Liver (tissue), 8 donors: ENCODE measurements at regions not wholly inside any gene's neighbourhood (a gene's known extent, or its start where the extent isn't known, plus 50 kb on each side); places are given as distances from the start of the nearest gene placed in this dataset.

Experiments used
- DNase-seq: peaks from one replicate; pipeline ENCODE4 v3.0.0-alpha.2; 2017; ENCODE audit warnings: low spot score
- H3K27ac ChIP-seq, 2 donors: one replicate each; pipeline ENCODE4 v1.7.0; 2013; ENCODE audit warnings: inconsistent platforms in 2 of 2, low read length in 2 of 2, control low read depth in 1 of 2, low read depth in 1 of 2, mild to moderate bottlenecking in 1 of 2
- H3K27me3 ChIP-seq, 4 donors: one replicate each; pipeline versions ENCODE4 v1.6.1 to v1.7.0; 2013; ENCODE audit warnings: low read length in 3 of 4, inconsistent platforms in 1 of 4, mild to moderate bottlenecking in 1 of 4, moderate library complexity in 1 of 4; ENCODE audit not compliant: control insufficient read depth in 4 of 4, insufficient read depth in 4 of 4
- H3K36me3 ChIP-seq, 4 donors: one replicate each; pipeline versions ENCODE4 v1.6.1 to v1.7.0; 2013; ENCODE audit warnings: low read length in 3 of 4, mild to moderate bottlenecking in 3 of 4, low read depth in 1 of 4, moderate library complexity in 1 of 4; ENCODE audit not compliant: control insufficient read depth in 4 of 4, insufficient read depth in 3 of 4
- H3K4me1 ChIP-seq, 4 donors: one replicate each; pipeline versions ENCODE4 v1.6.1 to v1.7.0; 2013; ENCODE audit warnings: low read length in 3 of 4, mild to moderate bottlenecking in 3 of 4, moderate library complexity in 1 of 4; ENCODE audit not compliant: control insufficient read depth in 4 of 4, insufficient read depth in 4 of 4
- H3K4me3 ChIP-seq, 3 donors: one replicate each; pipeline versions ENCODE4 v1.6.1 to v1.7.0; 2013; ENCODE audit warnings: low read length in 3 of 3, control low read depth in 1 of 3, low read depth in 1 of 3, mild to moderate bottlenecking in 1 of 3
- H3K9ac ChIP-seq, 2 donors: one replicate each; pipeline ENCODE4 v1.7.0; 2013; ENCODE audit warnings: low read length in 2 of 2, mild to moderate bottlenecking in 2 of 2, moderate library complexity in 2 of 2, control low read depth in 1 of 2, low read depth in 1 of 2
- H3K9me3 ChIP-seq, 4 donors: one replicate each; pipeline versions ENCODE4 v1.6.1 to v1.7.0; 2013; ENCODE audit warnings: low read length in 3 of 4; ENCODE audit not compliant: control insufficient read depth in 4 of 4
- FOXA1 ChIP-seq: IDR thresholded peaks from 2 replicates; pipeline ENCODE4 v1.6.1; 2016; ENCODE audit warnings: antibody characterized with exemption
- FOXA2 ChIP-seq: IDR thresholded peaks from 2 replicates; pipeline ENCODE4 v1.6.1; 2016; ENCODE audit warnings: antibody characterized with exemption
- GABPA ChIP-seq, 2 donors: IDR thresholded peaks in 1 of 2; conservative IDR thresholded peaks in 1 of 2; 2 replicates each; pipeline ENCODE4 v1.6.1; 2016; ENCODE audit warnings: antibody characterized with exemption in 2 of 2, mild to moderate bottlenecking in 1 of 2, moderate library complexity in 1 of 2
- HNF4A ChIP-seq, 2 donors: conservative IDR thresholded peaks; 2 replicates each; pipeline ENCODE4 v1.6.1; 2016; ENCODE audit warnings: antibody characterized with exemption in 2 of 2, mild to moderate bottlenecking in 2 of 2
- HNF4G ChIP-seq: IDR thresholded peaks from 2 replicates; pipeline ENCODE4 v1.6.1; 2016; ENCODE audit warnings: antibody characterized with exemption
- JUND ChIP-seq, 2 donors: IDR thresholded peaks; 2 replicates each; pipeline ENCODE4 v1.6.1; 2016; ENCODE audit warnings: antibody characterized with exemption in 2 of 2
- NR2F2 ChIP-seq: IDR thresholded peaks from 2 replicates; pipeline ENCODE4 v1.6.1; 2016; ENCODE audit warnings: antibody characterized with exemption
- RAD21 ChIP-seq, 2 donors: IDR thresholded peaks; 2 replicates each; pipeline ENCODE4 v1.6.1; 2016; ENCODE audit warnings: antibody characterized with exemption in 2 of 2, mild to moderate bottlenecking in 2 of 2
- RXRA ChIP-seq, 2 donors: IDR thresholded peaks; 2 replicates each; pipeline ENCODE4 v1.6.1; 2017 to 2018; ENCODE audit warnings: antibody characterized with exemption in 2 of 2, mild to moderate bottlenecking in 1 of 2
- SP1 ChIP-seq: IDR thresholded peaks from 2 replicates; pipeline ENCODE4 v1.6.1; 2018; ENCODE audit warnings: antibody characterized with exemption, mild to moderate bottlenecking
- TAF1 ChIP-seq: conservative IDR thresholded peaks from 2 replicates; pipeline ENCODE4 v1.6.1; 2016; ENCODE audit warnings: antibody characterized with exemption, mild to moderate bottlenecking
- WGBS: extraction: QIAGEN DNeasy Blood & Tissue Kit; methylation state at CpG from one replicate; pipeline ENCODE4 v1.1.7; 2013; 5-methylcytosine and 5-hydroxymethylcytosine counted together
- TF ChIP-seq, protein P1 (sequence below): IDR thresholded peaks from 2 replicates; pipeline ENCODE4 v1.6.1; 2016; ENCODE audit warnings: antibody characterized with exemption
- TF ChIP-seq, protein P2 (sequence below): IDR thresholded peaks from 2 replicates; pipeline ENCODE4 v1.6.1; 2016; ENCODE audit warnings: antibody characterized with exemption
- TF ChIP-seq, protein P3 (sequence below): fragments of 150-350 bp; IDR thresholded peaks from 2 replicates; pipeline ENCODE4 v1.5.1; 2017; ENCODE audit warnings: improper control_type of control experiment, low read depth, low read length; ENCODE audit not compliant: missing input control
- donor health status: healthy.
- donor health status: healthy.
- donor health status: healthy.
- donor health status: healthy.
- donor health status: healthy.

DNA sequence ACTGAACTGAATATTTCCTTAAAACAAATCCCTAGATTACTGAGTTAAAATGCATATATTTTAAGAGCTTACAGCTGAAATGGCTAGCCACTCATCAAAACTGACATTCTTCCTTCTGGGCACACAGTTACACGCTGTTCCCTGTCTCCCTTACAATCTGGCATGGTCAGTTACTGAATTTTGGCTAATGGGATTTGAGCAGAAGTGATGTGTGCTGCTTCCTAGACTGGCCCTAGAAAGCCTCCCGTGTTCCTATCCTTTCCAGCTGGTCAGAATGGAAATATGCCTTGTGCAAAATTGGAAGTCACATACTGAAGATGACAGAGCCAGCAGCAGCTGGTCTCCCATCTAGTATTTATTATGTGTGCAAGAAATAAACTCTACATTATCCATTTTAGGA is 128.7 kb upstream of the NAMPT start:
- WGBS, result 91% methylated on average over 2 of the region's 2 CpGs
- H3K27ac ChIP-seq, result no peak overlapping the region

DNA sequence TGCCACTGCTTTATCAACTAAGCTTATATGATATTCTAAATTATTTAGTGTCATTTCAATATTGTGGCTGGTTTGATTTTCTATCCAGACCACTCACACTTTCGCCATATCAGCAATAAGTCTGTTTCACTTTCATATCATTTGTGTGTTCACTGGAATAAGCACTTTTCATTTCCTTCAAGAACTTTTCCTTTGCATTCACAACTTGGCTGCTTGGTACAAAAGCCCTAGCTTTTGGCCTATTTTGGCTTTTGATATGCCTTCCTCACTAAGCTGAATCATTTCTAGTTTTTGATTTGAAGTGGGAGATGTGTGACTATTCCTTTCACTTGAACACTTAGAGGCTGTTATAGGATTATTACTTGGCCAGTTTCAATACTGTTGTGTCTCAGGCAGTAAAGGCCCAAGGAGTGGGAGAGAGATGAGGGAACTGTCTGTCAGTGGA is 120.9 kb upstream of the NAMPT start:
- no peaks in the 10 kb centered on the region for H3K9me3 ChIP-seq
- H3K27ac ChIP-seq, result no peak overlapping the region
- no peak overlapping the region for H3K4me3 ChIP-seq
- H3K9ac ChIP-seq, result no peak overlapping the region
- no peak for DNase-seq
- H3K36me3 ChIP-seq, result no peaks in the 10 kb centered on the region
- 0% methylated on average over 1 of the region's 1 CpG for WGBS
- no peaks in the 10 kb centered on the region for H3K27me3 ChIP-seq
- TF ChIP-seq HNF4A (conservative IDR thresholded peaks at IDR 0.05) (no peak), GABPA (IDR thresholded peaks at IDR 0.05 in 1 of 2, conservative IDR thresholded peaks at IDR 0.05 in 1 of 2) (no peak), RXRA (IDR thresholded peaks at IDR 0.05) (no peak), RAD21 (IDR thresholded peaks at IDR 0.05) (no peak), FOXA2 (no peak), TAF1 (no peak), SP1 (no peak), JUND (IDR thresholded peaks at IDR 0.05) (no peak), NR2F2 (no peak), HNF4G (no peak)
- TF ChIP-seq, protein P1, sequence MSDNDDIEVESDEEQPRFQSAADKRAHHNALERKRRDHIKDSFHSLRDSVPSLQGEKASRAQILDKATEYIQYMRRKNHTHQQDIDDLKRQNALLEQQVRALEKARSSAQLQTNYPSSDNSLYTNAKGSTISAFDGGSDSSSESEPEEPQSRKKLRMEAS, result no peak
- TF ChIP-seq, protein P2, sequence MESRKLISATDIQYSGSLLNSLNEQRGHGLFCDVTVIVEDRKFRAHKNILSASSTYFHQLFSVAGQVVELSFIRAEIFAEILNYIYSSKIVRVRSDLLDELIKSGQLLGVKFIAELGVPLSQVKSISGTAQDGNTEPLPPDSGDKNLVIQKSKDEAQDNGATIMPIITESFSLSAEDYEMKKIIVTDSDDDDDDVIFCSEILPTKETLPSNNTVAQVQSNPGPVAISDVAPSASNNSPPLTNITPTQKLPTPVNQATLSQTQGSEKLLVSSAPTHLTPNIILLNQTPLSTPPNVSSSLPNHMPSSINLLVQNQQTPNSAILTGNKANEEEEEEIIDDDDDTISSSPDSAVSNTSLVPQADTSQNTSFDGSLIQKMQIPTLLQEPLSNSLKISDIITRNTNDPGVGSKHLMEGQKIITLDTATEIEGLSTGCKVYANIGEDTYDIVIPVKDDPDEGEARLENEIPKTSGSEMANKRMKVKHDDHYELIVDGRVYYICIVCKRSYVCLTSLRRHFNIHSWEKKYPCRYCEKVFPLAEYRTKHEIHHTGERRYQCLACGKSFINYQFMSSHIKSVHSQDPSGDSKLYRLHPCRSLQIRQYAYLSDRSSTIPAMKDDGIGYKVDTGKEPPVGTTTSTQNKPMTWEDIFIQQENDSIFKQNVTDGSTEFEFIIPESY, result no peak
- TF ChIP-seq, protein P3, sequence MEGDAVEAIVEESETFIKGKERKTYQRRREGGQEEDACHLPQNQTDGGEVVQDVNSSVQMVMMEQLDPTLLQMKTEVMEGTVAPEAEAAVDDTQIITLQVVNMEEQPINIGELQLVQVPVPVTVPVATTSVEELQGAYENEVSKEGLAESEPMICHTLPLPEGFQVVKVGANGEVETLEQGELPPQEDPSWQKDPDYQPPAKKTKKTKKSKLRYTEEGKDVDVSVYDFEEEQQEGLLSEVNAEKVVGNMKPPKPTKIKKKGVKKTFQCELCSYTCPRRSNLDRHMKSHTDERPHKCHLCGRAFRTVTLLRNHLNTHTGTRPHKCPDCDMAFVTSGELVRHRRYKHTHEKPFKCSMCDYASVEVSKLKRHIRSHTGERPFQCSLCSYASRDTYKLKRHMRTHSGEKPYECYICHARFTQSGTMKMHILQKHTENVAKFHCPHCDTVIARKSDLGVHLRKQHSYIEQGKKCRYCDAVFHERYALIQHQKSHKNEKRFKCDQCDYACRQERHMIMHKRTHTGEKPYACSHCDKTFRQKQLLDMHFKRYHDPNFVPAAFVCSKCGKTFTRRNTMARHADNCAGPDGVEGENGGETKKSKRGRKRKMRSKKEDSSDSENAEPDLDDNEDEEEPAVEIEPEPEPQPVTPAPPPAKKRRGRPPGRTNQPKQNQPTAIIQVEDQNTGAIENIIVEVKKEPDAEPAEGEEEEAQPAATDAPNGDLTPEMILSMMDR, result no peak
- H3K4me1 ChIP-seq, result no peaks in the 10 kb centered on the region

More for the DNA sequence above, 128.7 kb upstream of the NAMPT start:
- H3K36me3 ChIP-seq, result no peaks in the 10 kb centered on the region
- H3K9ac ChIP-seq, result no peak overlapping the region
- no peak for DNase-seq
- peaks cover 0 to 19% (median 3%) of the 10 kb centered on the region in 4 donors for H3K4me1 ChIP-seq
- no peak for TF ChIP-seq GABPA (IDR thresholded peaks at IDR 0.05 in 1 of 2, conservative IDR thresholded peaks at IDR 0.05 in 1 of 2)
- TF ChIP-seq, protein P3, result no peak
- TF ChIP-seq NR2F2, result no peak
- no peak for TF ChIP-seq FOXA1
- TF ChIP-seq, protein P2, result no peak
- H3K4me3 ChIP-seq, result no peak overlapping the region
- no peaks in the 10 kb centered on the region for H3K9me3 ChIP-seq
- no peaks in the 10 kb centered on the region for H3K27me3 ChIP-seq
